ENCODE measurements at regions not wholly inside any gene's neighbourhood (a gene's known extent, or its start where the extent isn't known, plus 50 kb on each side); places are given as distances from the start of the nearest gene placed in this dataset.
A peak's percentile ranks its signal among the peaks of the same experiment; 100 is the strongest.
"Not testable (repeated sequence)": the region's sequence is repeated elsewhere in the genome, so short reads cannot be mapped to it uniquely, and the experiment has no call there.

- DNase-seq (ENCODE audit: low spot score) = no peak
These were observed 121.3 kb upstream of the HDDC2 start for GRCh38 chr6:125423047-125423446.

DNA sequence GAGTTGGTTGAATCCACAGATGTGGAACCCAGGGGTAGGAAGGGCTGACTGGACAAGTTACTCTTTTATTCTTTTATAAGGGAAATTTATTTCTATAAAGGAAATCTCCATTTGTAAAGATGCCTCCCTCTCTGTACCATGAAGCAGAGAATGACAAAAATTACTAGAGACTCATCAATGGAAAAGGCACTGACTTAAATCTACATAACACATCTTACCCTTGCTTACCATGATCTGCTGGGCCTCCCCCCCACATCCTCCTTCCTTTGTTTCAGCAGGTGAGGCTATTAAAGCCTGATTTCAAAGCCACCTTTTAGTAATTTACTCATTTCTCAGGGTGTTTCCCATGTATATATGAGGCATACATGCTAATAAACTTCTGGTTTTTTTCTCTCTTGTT, 130.2 kb upstream of the HDDC2 start:
- no peak for DNase-seq (ENCODE audit: low spot score)

GRCh38 chr6:125432963-125433362, 131.2 kb upstream of the HDDC2 start:
- DNase-seq (ENCODE audit: low spot score) = no peak

- DNase-seq (ENCODE audit: low spot score) = no peak
These were observed 133.0 kb upstream of the HDDC2 start for GRCh38 chr6:125434760-125435159.

DNA sequence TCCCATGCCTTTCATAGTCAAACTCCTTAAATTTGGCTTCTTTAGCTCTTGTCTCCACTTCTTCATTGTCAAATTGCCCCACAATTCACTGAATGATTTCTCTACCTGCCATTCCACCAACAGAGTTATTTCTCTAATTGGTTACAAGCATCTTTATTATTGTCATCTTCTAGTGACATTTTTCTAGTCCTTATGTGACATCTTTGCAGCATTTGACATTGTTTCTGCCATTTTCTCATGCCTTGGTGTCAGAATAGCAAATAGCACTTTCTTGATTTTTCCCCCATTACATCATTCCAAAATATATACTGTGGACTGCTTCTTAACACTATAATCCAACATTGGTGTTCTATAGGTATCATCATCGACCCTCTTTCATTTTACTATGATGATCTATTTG, 137.7 kb upstream of the HDDC2 start:
- no peak for DNase-seq (ENCODE audit: low spot score)

DNA sequence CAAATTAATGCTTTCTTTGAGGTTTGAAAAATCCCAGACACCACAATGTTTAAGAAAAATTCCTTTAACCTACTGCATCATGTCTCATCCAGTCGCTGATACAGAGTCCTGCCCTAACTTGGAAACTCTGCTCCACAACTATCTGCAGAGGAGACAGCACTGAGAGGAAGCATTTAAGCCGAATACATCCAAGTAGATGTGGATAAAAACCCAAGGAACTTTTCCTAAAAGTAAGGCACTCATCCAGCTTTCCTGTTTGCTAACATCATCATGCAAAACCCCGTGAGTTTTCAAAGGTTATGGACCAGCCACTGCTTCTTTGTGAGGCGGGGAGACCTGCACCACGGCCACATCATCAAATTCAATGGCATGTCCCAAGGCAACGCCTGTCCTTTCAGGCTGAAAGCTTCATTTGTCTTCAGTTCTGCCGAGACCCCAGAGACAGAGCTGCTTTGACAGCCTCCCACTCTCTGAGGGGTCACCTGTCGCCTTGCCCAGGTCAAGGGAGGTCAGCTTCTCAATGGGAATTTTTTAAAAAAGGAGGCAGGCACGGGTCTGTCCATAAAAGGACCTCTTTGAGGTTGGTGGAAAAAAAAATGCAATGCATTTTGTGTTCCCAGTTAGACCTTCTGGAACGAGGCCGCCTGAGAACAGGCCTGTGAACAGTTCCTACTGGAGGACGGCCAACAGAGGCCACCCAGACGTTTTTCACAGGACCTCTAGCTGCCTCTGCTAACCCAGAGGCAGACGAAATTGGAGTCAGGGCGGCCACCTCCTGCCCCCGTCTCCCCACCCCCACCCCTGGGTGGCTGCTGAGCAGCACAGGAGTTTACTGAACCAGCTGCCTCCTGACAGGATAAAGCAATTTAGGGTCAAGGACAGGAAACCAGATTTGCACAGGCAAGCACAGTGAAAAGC, 142.5 kb upstream of the HDDC2 start:
- DNase-seq (ENCODE audit: low spot score) = peak; percentile 15

DNA sequence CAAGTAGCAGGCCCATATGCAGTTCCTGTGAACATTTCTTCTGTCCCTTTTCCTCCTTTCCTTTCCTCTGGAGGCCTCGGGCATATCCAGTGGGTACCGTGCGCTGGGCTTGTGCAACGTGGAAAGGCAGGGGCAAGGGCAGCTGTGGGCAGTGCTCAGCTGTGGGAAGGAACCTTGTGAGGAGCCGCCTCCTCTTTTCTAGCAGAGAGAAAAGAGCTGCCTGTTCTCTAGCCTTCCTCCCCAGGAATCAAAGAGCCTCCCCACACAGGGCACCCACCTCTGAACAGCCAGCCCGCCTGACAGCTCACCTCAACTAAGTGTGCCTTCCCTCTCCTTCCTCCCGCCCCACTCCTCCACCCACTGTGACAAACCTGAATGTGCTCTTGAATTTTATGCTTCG, 143.3 kb upstream of the HDDC2 start:
- DNase-seq (ENCODE audit: low spot score) = no peak

- no peak for DNase-seq (ENCODE audit: low spot score)
These were observed 144.2 kb upstream of the HDDC2 start for GRCh38 chr6:125446011-125446410.

- DNase-seq (ENCODE audit: low spot score) = no peak
These were observed 150.0 kb upstream of the HDDC2 start for GRCh38 chr6:125451750-125452149.

DNA sequence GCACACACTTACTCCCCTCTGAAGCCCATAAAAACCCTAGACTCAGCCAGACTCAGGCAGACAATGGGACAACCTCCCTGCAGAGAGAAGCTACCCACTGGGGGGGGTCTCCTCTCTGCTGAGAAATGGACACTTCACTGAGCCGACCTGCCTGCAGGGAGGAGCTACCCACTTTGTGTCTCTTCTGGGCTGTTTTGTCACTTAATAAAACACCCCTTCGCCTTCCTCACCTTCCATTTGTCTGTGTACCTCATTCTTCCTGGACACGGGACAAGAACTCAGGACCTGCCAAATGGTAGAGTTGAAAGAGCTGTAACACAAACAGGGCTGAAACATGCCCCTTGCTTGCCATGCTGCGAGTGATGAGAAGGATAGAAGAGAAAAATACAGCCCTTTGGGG, 151.7 kb upstream of the HDDC2 start:
- no peak for DNase-seq (ENCODE audit: low spot score)

DNA sequence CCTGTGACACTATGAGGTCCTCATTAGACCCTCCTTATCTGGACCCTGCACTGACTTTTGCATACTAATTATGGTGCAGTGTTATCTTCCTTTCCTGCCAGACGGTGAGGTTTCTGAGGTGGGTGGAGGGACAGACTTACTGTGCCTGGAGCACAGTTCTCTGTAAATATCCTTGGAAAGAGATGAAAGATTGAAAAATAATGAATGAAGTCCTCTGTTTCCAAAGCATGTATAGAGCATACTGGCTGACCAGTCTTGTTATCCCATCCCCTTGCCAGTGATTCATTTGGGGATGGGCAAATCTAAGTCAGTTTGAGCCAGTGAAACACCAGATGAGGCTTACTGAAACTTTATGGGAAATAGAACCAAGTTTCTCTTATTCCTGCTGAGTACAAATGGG, 152.6 kb upstream of the HDDC2 start:
- DNase-seq (ENCODE audit: low spot score) = no peak

- DNase-seq (ENCODE audit: low spot score) = not testable (repeated sequence)
These were observed 156.7 kb upstream of the HDDC2 start for GRCh38 chr6:125458493-125458892.

DNA sequence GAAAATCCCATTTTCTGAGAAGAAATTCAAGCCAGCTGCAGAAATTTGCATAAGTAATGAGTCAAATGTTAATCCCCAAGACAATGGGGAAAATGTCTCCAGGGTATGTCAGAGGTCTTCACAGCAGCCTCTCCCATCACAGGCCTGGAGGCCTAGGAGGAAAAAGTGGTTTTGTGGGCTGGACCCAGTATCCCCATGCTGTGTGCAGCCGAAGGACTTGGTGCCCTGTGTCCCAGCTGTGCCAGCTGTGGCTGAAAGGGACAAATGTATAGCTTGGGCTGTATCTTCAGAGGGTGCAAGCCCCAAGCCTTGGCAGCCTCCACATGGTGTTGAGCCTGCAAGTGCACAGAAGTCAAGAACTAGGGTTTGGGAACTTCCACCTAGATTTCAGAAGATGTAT, 163.6 kb upstream of the HDDC2 start:
- not testable (repeated sequence) for DNase-seq (ENCODE audit: low spot score)

- no peak for DNase-seq (ENCODE audit: low spot score)
These were observed 168.1 kb upstream of the HDDC2 start for GRCh38 chr6:125469915-125470314.

GRCh38 chr6:125471667-125472066, 169.9 kb upstream of the HDDC2 start:
- no peak for DNase-seq (ENCODE audit: low spot score)

DNA sequence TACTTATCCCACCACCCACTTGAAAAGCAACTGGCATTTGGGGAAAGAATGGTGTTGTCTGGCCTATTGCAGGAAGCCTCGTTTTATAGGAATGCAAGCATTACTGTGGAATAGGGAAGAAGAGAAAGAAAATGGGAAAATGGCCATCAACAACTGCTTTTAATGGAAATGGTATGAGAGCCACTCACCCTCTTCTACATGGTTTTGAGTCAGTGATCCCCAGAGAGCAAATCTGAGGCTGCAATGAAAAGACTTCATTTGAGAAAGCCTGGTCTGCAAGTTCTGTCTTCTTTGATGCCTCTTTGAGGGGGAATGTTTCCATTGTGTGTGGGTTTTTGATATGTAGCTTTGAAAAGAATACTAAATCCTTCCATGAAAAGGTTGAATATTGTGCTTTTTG, 172.3 kb upstream of the HDDC2 start:
- no peak for DNase-seq (ENCODE audit: low spot score)

GRCh38 chr6:125477156-125477555, 175.4 kb upstream of the HDDC2 start:
- DNase-seq (ENCODE audit: low spot score) = no peak

DNA sequence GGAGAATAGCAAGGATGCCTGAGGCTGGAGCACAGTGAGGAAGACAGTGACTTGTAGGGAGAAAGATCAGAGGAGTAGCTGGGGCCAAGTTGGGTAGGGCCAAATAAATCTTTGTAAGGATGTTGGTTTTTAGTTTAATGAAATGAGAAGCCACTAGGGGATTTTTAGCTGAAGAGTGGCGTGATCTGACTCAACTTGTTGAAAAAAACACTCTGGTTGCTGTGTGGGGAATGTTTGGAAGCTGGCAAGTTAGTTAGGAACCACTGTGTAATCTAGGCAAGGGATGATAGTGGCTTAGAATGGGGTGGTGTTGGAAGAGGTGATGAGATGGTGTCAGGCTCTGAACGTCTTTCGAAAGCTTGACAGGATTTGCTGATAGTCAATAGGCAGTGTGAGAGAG, 176.1 kb upstream of the HDDC2 start:
- DNase-seq (ENCODE audit: low spot score) = no peak

DNA sequence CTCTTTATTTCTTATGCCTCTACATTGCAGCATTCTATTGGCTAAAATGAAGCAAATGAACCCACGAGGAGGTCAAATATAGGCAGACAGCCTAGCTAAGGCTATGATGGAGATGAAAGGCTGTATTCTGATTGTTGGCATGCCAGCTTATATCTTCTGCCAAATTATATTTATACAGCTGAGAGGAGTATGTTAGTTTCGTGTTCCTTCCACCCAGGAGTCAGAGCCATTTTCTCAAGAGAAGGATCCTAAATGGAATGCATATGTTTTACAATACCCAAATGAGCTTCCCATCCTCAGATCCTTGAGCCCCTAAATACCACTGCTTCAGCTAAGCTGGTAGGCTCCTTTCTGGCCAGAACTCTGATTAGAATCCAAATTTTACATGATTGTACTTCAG, 178.4 kb upstream of the HDDC2 start:
- no peak for DNase-seq (ENCODE audit: low spot score)

GRCh38 chr6:125480571-125480970, 178.8 kb upstream of the HDDC2 start:
- DNase-seq (ENCODE audit: low spot score) = no peak

GRCh38 chr6:125481056-125481455, 179.3 kb upstream of the HDDC2 start:
- no peak for DNase-seq (ENCODE audit: low spot score)

DNA sequence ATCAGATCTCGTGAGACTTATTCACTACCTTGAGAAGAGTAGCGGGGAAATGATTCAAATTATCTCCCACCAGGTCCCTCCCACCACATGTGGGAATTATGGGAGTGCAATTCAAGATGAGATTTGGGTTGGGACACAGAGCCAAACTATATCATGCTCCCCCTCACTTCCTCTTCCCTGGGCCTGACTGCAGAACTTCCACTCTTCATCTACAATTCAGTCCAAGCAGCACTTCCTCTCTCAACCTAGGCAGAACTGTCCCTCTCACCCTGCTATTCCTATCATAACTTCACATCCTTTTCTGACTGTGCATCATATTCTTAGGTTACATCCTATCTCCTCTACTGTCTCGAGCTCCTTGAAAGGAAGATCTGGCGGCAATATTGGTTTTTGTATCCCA, 184.0 kb upstream of the HDDC2 start:
- no peak for DNase-seq (ENCODE audit: low spot score)

DNA sequence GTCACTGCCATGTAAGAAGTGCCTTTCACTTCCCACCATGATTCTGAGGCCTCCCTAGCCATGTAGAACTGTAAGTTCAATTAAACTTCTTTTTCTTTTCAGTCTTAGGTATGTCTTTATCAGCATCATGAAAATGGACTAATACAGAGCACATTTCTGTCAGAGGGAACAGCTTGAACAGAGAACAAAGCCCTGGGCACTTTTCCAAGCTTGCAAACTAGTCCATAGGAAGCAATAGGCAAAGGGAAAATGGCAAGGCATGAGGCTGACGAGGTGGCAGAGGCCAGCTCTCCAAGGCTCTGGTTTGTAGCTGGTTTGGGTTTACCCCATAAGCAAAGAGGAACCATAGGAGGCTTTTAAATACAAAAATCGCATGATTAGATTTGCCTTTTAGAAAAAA, 185.1 kb upstream of the HDDC2 start:
- DNase-seq (ENCODE audit: low spot score) = no peak
